HG03442 (cell line): ENCODE measurements at regions not wholly inside any gene's neighbourhood (a gene's known extent, or its start where the extent isn't known, plus 50 kb on each side); places are given as distances from the start of the nearest gene placed in this dataset.

Source experiments
- ATAC-seq: cut with Tn5 transposase; IDR thresholded peaks from one replicate; pipeline ENCODE4 v1.9.1; 2021; ENCODE audit warnings: mild to moderate bottlenecking, moderate library complexity; ENCODE audit not compliant: unreplicated experiment

DNA sequence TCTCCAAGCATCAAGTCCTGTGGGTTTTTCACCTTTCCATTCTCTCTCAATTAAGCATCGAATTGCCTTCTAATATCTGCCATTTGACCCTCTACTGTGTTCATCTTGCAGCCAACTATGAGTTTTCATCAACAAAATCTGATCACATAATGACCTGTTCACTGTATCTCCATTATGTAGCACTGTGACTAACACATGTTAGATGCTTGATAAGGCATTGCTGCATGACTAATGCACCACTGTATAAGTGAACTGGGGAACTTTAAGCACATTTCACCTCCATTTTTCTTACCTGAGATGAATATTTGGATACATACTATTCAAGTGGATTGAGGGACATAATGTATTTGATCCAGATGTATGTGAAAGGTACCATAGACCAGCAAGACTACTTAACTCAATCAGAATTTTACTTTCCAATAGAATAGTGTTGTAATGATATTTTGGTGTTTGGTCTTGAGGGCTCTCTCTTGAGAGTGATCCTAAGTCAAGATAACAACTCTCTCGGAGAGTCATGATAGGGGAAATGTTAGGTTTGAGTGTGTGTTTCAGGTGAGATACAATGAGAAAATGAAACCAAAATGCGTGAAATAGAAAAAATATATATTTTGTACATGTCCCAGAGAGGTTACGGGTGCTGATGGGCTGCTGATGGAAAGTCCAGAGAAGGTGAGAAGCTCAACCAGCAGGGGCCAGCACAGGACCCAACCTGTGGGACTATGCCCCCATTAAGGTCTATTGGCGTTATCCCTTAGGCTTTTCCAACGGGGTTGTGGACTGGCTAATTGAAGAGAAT, 60.2 kb upstream of the HS3ST1 start:
- ATAC-seq, result no peak

DNA sequence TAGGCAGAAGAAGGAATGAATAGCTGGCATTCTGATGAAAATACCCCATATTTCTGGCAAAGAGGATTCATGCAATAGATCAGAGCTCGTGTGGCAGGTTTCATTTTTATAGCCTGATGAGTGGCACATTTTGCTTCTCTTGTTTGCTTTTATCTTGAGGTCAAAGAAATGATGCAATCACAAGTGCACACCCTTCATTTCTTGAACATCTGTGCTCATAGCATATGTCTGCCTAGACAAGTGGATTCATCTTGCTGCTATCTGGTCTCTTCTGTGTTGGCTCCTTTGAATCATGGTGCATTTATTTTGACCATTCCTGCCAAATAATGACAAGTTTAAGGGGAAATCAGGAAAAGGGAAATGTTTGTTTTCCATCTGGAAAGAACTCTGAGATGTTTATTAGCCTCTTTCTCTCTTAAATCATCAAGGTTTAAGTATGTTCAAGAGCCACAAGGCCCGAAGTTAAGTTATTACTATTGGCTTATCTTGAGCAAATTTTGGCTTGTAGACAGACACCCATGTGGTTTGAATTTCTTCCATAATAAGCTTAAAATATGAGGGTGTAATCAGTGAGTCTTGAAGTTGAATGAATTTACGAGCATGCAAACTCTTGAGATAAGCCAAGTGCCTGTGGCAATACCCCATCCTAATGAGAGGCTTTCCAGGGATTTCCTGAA, 59.3 kb upstream of the HS3ST1 start:
- no peak for ATAC-seq

DNA sequence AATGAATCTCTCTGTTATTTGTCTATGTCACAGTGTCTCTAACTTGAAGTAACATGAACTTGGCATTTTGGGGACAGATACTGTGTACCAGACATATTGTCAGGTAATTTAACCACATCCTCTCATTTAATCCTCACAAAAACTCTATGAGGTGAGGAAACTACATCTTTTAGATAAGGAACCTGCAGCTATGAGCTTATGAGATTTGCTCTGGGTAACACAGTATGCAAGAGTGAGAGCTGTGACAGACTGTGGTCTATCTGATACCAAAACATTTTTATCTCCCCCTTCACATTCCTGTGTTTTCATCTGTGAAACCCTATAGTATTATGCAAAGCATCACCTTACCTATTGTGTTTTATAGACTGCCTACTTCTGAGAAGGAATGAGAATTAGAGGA, 58.4 kb upstream of the HS3ST1 start:
- no peak for ATAC-seq

DNA sequence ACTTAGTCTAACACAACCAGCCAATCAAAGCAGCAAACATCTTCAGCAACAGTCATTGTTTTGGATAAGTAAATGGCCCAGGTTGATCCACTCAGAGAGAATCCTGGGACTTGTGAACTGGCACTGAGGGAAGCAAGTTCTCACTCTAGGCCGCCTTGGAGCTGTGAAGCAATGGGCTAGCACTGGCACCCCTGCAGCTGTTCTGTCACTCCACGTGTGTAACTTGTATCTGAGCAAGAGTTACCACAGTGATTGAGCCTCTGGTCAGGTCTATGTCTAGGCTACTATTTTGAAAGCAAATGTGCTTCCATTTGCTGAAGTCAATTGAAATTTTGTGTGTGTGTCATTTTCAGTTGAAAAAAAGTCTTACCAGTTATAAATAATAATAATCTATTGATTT, 57.2 kb upstream of the HS3ST1 start:
- ATAC-seq, result no peak

DNA sequence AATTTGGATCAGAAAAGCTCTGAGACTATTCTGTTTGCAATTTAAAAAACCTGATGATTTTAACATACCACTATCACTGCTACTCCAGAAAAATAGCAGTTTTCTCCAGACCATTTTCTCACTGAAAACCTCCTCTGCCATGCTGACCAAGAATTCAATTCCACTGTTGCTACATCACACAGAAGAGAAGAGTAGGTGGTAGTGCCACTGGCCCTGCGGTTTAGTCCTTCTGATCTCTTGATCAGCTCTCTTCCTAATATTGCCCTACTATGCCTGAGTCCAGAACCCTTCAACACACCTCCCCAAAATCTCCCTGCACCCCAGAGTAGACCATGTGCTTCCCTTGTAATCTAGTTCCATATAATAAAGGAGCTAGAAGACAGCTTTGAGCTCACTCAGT, 55.8 kb upstream of the HS3ST1 start:
- ATAC-seq, result no peak

DNA sequence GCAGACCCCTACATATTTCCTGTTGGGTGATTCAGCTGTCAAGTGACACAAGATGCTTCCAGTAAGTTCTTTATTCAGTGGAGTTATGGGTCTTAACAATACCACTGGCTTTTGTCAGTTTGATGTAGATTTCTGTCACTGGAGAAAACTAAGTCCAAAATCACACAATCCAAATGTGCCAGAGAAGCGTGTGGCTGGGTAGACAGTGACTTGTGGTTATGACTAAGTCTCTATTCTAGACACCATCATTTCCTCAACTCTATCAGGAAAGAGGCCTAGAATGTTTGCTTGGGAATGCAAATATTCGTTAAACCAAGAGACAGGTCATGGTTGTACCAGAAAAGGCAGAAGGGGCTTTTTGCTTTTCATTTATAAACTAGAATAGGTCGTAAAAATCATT, 54.4 kb upstream of the HS3ST1 start:
- no peak for ATAC-seq

DNA sequence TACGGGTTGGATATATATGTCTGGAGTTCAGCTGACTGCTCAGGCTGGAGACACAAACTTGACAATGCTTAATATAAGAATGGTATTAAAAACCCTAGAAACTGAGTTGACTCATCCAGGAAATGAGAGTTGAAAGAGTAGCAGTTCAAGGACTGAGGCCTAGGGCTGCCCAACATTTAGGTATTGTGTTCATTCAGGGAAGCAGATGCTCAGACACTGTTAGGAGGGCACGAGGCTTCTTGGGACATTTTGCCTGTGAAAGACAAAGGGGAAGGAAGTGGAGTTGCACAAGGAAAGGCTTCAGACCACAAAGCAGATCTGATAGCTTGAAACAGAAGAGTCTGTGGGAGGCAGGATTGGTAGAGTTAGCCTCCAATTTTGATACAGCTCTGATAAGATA, 52.0 kb upstream of the HS3ST1 start:
- peak; percentile 94 for ATAC-seq
